ENCODE measurements at regions not wholly inside any gene's neighbourhood (a gene's known extent, or its start where the extent isn't known, plus 50 kb on each side); places are given as distances from the start of the nearest gene placed in this dataset.
"Not testable (repeated sequence)": the region's sequence is repeated elsewhere in the genome, so short reads cannot be mapped to it uniquely, and the experiment has no call there.

DNA sequence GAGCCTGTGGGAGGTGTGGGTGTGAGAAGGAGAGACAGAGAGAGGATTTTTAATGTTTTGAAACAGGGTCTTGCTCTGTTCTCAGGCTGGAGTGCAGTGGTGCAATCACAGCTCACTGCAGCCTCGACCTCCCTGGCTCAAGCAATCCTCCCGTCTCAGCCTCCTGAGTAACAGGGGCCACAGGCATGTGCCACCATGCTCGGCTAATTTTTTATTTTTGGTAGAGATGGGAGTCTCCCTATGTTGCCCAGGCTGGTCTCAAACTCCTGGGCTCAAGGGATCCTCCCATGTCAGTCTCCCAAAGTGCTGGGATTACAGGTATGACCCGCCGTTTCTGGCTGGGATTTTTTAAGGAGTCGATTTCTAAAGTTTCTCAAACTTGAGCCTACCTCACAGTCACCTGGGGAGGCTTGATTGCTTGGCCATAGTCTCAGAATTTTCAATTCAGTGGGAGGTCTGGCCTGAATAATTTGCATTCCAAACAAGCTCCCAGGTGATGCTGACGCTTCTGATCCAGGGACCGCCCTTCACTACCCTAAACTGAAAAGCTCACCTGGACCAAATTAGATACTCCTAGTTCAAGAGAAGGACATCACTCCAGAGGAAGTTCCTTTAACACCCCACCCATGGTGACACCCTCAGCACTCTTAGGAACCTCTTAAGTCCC lies 70.8 kb upstream of the SLC1A4 start:
- DNase-seq (ENCODE audit: low read depth): no peak

DNA sequence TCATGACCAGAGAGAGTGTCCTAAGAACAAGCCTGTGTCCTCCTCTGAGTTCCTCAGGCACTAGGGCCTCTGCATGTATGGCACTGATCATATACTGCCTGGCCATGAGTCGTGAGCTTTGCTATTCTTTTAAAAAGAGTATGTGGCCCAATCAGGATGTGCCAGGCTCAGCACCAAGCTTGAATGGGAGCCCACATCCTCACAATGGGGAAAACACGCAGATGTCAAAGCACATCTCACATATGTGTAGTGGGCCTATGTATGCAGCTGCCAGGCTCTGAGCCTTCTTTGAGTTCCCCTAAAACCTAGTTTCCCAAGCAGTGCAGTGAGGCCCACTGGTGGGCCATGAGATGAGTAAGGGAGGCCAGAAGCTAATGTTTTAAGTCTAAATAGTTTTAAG lies 69.9 kb upstream of the SLC1A4 start:
- no peak for DNase-seq (ENCODE audit: low read depth)

DNA sequence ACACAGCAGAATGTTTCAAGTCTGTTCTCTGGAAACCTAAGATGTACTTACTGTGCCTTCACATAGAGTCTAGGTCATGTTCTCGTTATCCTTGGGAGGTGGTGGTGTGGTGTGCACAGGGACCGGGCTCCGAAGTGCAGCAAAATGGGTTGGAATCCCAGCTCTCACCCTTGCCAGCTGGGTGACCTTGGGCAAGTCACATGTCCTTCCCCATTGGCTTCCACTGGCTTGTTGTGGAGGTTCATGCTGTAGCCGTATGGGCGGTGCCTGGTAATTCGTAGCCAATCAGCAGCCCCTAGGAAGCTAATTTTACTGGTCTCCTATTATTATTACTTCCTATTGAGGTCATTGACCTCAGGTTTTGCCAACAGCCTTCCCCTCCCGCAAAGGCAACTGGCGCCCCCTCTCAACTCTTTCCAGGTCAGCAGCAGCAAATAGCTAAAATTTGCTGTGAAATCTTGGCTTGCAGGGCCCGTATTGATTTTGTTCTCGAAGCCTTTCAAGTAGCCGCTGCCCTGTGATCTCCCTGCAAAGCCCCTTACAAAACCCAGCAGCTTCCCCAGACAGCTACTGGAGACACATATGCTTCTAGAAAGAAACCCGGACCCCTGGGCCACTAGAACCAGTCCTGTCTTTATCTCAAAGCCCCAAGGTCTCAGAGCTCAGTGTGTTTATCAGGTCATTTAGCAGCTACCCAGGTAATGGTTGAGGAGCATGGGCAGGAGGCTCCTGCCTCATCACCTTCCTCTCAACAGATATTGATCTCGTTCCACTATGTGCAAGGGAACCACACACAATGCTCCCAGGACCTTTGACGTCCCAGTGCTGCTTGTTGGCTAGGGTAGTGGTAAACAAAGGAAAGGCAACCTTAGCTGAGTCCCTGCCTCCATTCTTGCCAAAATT lies 66.5 kb upstream of the SLC1A4 start:
- no peak for DNase-seq (ENCODE audit: low read depth)

DNA sequence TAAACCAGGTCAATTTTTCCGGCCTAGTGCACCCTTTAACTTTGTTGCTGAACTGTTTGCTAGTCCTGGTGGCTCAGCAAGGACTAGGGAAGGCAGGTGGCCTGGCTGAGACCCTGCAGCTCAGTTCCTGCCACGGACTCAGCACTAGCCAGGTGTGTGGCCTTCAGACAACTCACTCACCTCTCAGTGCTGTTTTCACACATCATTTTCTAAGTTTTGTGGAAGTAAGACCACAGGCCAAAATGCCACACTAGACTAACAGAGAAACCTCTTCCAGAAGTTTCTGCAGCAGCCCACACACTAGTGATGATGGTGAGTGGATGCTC lies 65.9 kb upstream of the SLC1A4 start:
- DNase-seq (ENCODE audit: low read depth): no peak

DNA sequence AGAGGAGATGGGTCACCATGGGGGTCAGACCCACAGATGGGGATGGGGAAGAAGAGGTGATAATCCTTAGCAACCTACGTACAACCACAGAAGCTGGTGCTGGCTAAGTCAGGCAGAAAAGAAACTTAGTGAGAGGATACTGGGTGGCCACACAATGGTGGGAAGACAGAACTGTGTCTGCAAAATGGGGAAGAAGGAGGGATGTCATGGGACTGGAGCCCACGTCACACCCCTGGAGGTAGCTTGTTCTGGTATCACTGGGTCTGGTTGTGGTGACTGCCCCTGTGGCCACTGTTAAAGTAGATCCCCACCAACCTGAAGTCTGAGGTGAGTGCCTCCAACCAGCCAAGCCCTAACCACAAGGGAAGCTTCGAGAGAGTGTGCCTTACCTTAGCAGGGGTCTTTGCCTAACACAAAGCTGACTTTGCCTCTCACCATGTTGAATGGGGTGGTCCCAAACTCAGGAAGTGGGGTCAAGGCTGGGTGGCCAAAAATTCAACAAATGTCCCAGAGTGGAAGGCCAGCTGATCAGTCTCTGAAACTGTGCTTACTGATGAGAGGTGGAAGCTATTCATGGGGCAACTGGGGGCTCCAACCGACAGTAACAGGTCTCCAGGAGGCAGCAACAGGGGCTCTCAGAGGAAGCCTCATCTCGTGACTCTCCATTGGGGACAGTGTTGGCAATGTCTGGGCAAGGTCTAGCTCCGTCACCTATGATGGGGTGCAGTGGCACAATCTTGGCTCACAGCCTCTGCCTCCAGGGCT lies 64.8 kb upstream of the SLC1A4 start:
- DNase-seq (ENCODE audit: low read depth): no peak

DNA sequence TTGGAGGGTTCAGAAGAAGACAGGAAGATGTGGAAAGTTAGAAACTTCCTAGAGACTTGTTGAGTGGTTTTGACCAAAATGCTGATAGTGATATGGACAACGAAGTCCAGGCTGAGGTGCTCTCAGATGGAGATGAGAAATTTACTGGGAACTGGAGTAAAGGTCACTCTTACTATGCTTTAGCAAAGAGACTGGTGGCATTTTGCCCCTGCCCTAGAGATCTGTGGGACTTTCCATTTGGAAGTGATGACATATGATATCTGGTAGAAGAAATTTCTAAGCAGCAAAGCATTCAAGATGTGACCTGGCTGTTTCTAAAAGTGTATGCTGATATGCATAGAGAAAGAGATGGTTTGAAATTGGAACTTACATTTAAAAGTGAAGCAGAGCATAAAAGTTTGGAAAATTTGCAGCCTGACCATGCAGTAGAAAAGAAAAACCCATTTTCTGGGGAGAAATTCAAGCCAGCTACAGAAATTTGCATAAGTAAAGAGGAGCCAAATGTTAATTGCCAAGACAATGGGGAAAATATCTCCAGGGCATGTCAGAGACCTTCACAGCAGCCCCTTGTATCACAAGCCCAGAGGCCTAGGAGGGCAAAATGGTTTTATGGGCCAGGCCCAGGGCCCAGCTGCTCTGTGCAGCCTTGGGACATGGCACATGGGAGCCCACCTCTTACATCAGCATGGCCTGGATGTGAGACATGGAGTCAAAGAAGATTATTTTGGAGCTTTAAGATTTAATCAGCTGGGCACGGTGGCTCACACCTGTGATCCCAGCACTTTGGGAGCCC lies 63.1 kb upstream of the SLC1A4 start:
- not testable (repeated sequence) for DNase-seq (ENCODE audit: low read depth)

DNA sequence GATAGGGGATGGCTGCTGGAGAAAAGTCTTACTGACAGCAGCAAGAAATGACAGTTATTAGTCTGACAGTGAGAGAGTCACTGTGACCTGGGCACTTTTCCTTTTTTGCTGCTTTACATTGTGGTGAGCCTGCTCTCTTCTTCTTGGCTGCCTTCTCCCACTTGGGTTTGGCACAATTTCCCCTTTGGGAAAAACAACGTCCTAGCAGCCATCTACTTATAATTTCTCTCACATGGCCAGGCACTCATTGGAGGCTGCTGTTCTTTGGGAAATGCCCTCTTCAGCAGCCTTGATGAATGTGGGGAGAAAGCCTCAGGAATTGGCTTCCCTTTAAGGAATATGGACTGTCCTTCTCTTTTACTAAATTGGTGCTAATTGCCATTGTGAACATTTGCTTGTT lies 60.4 kb upstream of the SLC1A4 start:
- no peak for DNase-seq (ENCODE audit: low read depth)

DNA sequence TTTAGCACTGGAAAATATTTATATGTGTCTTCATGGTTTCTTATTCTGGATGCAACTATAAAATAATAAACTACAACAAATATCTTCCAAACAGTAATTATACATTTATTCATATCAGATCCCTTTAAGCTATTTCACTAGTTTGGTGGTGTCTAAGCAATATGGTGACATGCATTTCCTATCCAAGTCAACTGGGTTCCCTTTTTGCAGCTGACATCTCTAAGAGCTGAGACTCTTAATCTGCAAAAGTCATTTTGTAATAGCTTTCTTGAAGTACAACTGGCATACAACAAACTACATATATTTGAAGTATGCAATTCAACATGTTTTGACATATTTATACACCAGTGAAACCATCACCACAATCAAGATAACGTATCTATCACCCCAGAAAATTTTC lies 59.9 kb upstream of the SLC1A4 start:
- DNase-seq (ENCODE audit: low read depth): no peak

DNA sequence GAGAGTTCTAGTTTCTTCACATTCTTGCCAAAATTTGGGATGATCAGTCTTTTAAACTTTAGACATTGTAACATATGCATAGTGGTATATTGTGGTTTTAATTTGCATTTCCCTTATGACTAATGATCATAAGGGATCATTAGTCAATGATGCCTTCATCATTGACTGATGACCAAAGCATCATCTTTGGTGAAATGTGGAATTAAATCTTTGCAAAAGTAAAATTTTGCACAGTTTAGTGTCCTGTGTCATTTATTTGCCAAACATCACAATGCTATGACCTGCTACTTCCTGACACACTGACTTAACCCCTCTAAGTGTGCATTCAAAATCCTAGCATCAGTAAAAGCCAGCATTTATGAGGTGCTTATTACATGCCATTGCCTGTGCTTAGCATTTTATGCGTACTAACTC lies 58.9 kb upstream of the SLC1A4 start:
- DNase-seq (ENCODE audit: low read depth): no peak

DNA sequence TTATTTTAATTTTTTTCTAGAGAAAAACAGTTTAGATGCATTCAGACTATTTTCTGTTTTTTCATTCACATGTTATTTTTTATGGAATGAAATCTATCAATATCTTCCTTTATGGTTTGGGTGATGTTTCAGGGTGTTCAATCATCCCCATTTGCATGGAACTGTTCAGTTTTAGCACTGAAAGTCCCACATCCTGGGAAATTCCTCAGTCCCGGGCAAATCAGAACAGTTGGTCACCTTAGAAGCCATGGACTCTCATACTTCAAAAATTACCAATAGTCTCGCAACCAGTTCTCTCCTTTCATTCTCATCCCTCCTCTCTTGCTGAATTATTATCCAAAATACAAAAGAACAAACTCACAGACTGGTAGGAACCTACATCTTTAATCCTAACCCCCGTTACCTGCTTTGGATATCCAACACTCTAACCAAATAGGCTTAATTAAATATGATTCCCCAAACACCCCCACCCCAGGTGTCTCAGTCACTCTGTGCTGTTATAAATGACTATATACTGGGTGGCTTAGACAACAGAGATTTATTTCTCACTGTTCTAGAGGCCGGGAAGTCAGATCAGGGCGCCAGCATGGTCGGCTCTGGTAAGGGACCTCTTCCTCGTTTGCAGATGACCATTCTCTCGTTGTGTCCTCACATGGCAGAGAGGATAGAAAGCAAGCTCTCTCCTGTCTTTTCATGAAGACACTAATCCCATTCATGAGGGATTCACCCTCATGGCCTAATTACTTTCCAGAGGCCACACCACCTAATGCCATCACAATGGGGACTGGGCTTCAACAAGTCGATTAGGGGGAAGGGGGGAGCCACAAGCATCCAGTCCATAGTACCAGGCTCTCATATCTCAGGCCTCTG lies 57.7 kb upstream of the SLC1A4 start:
- no peak for DNase-seq (ENCODE audit: low read depth)

DNA sequence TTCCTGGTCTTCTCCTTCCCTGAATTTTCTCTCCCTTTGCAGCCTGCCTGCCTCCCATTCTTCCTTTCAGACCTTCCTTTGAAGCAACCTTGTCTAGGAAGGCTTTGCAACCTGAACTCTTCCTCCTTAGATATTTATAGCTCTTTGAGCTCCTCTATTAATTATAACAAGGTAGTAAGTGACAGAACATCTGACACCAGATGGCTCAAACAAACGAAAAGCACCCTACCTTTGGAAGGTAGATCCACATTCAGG lies 57.2 kb upstream of the SLC1A4 start:
- DNase-seq (ENCODE audit: low read depth): no peak

DNA sequence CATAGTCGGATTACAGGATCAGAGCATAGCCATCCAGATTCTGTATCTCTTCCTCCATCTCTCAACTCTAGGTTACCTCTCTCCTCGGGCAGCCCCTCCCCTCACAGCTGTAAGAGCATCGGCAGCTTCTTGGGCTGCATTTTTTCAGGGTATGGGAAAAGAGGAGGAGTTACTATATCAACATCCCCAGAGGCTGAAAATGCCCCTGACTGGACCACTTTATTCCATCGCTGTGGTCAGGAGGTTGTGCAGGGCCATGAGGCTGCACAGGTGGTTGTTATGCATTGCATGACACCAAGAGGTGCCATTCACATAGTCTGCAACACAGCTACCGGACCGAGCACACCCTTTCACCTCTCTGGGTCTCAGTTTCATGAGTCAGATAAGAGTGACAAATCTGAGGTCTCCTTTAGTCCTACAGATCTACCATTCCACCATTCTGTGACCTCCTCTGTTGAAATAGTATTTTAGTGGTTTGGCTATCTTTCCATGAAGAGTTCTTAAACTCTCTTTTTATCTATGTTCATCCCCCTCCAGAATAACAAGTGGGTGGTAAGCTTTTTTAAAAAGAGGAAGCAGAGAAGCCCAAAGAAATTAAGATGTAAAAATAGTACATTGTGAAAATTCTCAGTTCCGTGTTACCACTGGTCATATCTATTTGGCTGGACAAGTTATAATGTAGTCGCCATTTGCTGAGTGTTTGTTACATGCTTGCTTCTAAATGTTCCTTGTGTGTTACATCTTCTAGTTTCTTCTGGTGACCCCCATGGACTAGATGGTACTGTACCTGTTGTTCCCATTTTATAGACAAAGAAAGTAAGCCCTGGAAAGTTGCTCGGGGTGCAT lies 56.6 kb upstream of the SLC1A4 start:
- no peak for DNase-seq (ENCODE audit: low read depth)

DNA sequence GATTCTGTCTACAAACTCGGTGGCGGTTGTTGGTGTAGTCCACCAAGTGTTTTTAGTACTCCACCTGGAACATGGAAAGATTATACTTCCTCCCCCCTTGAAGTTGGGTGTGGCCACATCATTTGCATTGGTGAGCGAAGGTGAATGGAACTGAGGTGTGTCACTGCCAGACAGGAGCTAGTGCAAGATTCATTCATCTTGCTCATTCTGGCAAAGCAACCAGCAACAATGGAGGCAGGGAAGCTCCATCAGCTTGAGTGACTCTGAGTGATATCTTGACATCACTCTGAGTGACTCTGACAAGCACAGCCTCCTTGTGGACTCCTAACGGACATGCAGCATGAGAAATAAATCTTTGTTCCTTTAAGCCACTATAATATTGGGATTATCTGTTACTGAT lies 54.7 kb upstream of the SLC1A4 start:
- DNase-seq (ENCODE audit: low read depth): no peak

DNA sequence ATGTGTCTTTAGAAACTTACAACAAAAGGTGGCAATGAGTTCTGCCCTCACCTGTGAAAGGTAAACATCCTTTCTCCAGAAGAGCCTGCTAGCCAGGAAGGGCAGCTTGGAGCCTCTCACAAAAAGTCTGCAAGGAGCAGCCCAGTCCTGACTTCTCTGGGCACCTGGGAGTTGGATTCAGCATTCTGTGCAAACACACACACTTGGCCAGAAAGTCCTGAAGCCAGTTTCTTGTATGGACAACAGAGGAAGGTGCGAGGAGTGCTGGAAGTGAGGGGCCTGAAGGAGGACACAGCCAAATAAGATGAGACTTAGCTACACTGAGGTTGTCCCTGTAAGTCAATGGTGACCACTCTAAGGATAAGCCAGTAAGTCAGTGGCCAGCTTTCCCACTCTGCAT lies 52.4 kb upstream of the SLC1A4 start:
- no peak for DNase-seq (ENCODE audit: low read depth)

DNA sequence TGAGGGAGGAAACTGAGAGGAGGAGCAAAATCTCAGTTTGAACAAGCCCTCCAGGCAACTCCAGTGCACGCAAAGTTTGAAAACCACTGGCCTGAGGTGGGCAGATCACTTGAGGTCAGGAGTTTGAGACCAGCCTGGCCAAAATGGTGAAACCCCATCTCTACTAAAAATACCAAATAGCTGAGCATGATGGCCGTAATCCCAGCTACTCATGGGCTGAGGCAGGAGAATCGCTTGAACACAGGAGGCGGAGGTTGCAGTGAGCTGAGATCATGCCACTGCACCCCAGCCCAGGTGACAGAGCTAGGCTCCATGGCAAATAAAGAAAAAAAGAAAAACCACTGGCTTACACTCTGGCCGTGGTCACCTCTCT lies 51.9 kb upstream of the SLC1A4 start:
- DNase-seq (ENCODE audit: low read depth): not testable (repeated sequence)

DNA sequence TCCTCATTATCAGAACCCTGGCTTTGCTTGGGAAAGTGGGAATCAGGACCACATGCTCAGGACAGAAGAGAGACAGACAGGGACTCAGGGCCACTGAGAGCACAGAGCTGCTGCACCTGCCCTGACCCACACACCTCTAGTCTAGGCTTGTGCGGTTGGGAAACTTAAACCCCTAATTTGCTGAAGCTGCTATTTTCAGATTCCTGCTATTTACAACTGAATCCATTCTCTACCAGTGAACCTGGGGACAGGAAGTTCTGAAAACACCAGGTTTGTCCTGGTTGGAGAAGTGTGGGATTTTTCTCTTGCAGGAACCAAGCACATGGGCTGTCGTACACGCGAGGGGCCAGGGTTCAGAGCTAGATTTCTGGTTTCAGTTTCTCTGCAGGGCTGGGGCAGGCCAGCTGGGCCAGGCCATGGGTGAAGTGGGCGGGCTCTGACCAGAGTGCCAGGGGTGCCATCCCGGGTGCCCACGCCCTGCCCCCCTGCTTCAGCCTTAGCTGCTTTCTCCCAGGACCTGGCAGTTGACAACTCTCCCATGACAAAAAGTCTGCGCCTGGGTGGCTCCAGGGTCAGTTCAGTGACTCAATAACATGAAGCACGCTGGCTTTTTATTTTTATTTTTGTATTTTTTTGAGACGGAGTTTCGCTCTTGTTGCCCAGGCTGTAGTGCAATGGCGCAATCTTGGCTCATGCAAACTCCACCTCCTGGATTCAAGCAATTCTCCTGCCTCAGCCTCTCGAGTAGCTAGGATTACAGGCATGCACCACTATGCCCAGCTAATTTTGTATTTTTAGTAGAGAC lies 51.3 kb upstream of the SLC1A4 start:
- DNase-seq (ENCODE audit: low read depth): no peak

DNA sequence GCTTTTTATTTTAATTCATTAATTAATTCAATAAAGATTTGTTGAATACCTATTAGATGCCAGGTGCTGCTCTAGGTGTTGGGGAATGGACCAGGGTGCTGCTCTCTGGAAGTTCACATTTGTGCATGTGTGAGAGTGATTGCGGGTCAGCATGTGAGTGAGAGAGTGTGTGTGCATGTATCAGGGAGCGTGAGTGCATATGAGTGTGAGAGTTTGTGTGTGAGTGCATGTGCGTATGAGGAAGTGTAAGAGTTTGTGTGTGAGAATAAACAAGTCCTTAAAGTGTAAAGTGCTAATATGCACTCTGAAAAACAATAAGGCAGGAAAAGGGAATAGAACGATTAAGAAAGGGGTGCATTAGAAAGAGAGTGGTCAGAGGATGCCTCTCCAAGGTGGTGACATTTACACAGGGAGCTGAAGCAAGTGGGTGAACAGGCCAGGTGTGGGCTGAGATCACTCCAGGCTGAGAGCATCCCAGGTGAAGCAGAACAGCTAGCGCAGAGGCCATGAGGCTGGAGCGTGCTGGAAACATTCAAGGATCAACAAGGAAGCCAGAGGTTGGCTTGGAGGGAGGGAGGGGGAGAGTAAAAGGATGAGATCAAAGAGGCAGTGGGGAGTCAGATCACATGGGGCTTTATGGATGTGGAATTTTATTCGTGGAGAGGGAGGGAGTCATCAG lies 50.5 kb upstream of the SLC1A4 start:
- DNase-seq (ENCODE audit: low read depth): no peak

DNA sequence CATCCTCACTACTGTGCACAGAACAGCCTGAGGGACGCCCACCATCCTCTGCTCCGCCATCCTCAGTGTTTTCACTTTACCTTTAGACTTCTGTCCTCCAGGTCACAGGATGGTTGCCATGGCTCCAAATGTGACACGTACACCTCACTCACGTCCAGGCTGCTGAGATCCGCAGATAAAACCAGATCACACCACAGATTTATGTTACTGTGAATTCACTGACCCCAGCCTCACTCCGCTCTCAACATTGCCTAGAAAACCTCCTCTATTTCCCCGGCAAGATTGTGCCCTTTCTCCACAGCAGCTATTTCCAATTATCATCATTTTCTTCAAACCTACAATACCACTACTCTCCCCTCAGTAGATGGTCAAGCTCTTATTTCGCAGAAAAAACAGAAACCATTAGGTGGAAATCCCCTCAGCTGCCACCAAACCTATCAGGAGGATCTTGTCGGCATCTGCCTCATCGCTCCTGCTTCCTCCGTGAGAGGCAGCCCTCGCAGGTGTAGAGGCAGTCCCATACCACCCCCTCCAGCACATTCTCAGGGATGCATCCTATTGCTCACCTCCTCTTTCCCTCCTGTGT lies 49.8 kb upstream of the SLC1A4 start:
- DNase-seq (ENCODE audit: low read depth): no peak
